ENCODE measurements at regions not wholly inside any gene's neighbourhood (a gene's known extent, or its start where the extent isn't known, plus 50 kb on each side); places are given as distances from the start of the nearest gene placed in this dataset.

DNA sequence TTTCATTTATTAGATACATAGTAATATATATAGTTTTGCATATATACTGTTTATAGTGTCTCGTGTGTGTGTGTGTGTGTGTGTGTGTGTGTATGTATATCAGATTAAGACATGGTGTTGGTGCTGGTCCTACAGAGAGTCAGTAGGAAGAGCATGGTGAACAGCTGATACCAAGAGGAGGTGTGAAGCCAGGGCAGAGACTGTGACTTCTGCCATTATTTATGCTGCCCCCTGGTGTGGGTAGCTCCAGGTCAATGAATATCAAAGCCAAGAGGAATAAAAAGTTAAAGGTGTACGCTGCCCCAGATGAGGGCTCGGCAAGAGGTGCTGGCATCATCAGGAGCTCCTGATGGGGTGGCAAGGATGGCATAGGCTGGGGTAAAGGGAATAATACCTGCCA, 299.5 kb upstream of the RASGRP1 start:
- no peak for DNase-seq

DNA sequence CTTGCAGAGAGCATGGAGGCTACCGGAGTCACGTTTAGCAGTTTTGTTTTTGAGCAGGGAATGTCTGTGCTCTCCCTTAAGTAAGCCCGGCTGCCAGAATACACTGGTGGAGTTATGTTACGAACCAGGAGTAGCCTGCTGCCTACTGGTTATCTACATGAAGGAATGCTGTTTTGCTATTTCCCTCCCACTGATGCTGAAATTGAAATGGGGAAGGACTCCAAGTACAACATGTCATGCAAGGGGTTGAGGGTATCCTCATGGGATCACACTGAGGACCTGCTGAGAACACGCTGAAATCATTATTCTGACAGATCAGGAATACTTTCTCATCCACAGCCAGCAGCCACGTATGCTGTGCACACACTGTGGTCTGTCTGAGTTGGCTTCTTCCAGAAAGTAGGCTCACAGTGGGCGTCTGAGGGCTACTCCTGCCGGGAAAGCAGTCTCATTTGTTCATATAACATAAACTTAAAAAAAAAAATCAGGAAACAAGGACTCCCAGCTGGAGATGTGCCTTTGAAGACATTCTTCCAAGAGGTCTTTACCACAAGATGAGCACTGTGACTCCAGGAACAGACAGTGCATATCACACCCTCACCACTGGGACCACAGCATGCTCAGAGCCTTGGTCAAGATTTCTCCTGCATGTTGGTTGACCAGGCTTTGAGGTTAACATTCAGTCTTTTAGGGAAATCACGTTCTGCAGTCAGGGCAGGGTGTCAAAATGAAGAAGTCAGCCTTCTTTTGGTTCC, 300.4 kb upstream of the RASGRP1 start:
- DNase-seq, result no peak

DNA sequence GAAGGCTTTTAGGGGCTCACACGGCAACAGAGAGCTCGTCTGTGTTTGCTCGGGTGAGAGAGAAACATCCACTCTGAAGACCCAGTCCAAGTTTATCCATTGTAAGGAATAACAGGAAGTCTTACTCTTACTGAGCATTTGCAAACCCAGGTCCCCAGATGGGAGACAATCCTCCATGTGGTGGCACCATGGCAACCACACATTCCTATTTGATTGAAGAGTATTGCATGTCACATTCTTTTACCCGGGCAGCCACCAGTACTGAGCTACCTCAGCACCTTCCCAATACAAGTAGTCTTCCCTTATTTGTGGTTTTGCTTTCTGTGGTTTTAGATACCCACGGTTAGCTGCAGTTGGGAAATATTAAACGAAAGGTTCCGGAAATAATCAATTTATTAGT, 302.9 kb upstream of the RASGRP1 start:
- DNase-seq, result no peak

DNA sequence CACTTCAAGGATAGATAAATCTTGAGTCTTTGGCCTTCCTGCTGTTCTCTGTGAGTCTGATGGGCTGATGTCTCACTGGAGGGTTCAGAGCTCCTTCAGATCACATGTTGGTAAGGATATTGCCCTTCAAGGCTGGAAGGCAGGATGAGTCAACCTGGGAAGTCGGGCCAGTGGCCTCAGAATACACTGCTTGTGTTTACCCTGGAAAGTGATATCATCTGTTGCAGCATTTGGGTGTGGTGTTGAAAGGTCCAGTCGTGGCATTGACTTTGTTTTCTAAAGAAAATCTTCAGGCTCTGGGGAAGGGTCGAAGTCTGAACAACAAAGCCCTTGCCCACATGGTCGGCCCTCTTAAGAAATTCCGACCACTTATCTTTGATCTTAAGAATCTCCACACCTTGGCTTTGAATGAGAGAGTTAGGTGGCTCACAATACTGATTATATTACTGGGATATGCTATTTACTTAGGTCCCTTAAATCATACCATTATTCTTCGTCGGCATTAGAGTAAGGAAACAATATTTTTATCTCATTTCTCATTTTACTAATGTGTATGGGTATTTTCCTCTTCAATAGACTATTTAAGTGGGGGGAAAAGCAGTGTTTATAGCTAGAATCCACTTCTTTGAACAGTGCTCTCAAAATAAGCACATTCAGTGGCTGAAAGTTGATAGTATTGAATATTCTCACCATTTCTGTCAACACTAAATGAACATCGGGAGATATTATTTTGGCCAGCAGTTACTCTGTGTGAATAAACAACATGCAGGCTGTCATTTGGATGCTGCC, 303.9 kb upstream of the RASGRP1 start:
- DNase-seq, result no peak

DNA sequence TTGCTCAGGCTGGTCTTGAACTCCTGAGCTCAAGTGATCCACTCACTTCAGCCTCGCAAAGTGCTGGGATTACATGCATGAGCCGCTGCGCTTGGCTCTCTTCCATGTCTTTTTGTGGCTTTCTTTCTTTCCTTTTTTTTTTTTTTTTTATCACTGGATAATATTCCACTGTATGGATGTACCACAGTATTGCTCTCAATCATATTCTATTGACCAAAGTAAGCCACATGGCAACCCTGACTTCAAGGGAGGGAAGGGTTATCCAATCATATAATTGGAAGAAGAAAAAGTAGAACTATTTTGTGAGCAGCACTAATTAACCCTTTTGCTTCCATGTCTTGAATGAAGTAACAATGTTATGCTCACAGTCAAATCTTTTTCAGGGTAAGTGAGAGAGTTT, 307.0 kb upstream of the RASGRP1 start:
- no peak for DNase-seq

DNA sequence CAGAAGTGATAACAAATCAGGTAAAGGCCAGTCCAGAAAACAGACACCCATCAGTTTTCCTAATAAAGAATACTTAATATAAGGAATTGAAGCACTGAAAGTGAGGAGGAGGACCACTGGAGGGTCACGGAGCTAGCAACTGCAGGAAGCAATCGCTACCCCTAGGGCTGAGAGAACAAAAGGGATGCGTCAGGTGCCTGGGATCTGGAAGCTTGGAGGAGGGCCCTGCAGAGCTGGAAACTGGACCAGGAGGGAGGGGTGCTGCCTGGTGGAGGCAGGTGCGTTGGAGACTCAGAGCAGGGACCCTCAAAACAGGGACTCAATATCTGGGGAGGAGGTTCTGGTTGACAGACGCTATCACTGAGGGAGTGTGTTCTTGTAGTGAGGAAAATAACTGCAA, 308.1 kb upstream of the RASGRP1 start:
- DNase-seq, result no peak

DNA sequence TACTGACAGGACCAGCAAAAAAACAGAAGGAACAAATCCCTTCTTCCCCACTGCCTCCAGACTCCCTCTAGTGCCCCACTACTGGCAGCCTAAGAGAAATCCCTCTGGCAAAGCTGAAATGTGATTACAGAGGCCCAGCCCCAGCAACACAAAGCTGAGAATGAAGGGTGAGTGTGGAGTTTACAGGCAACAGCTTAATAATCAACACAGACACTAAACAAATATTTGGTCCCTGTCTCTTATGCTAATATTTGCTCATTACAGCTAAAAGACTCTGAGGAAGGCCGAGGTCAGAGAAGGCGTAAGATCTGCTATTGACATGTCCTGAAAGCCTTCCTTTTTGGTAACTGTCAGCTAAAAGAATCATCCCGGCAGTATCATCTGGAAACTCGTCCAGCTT, 308.5 kb upstream of the RASGRP1 start:
- no peak for DNase-seq

DNA sequence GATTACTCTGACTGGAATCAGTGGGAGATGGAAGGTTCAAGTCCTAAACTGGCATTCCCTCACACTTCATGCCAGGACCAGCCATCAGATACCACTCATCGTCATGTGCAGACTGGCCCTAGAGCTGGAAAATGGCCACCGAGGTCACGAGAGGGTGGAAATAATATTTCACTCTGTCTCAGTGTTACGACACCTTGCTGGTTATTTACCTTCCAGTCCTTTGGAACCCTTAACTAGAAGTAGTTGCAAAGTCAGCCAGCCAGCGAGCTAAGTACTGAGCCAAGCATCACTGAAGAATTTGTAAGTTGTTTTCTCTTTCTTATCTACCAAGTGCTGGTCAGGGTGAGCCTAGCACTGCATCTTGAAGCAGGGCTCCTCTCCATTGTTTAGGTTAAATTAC, 309.9 kb upstream of the RASGRP1 start:
- no peak for DNase-seq

DNA sequence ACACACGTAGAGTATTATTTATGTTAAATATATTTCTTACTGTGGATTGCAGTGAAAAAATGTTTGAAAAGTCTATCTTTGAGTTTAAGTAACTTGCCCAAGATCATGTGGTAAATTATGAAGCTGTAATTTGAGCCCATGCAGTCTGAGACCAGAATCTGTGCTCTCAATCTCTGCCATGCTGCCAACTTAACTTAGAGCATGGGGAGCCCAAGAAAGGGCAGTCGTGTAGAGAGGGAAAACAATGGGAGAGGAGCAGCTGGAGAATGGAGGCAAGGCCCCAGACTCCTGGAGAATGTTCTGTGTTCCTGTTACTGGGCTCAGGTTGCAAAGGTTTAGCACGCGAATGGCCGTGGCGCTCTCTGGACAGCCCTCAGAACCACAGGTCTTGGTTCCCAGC, 311.6 kb upstream of the RASGRP1 start:
- DNase-seq, result no peak

DNA sequence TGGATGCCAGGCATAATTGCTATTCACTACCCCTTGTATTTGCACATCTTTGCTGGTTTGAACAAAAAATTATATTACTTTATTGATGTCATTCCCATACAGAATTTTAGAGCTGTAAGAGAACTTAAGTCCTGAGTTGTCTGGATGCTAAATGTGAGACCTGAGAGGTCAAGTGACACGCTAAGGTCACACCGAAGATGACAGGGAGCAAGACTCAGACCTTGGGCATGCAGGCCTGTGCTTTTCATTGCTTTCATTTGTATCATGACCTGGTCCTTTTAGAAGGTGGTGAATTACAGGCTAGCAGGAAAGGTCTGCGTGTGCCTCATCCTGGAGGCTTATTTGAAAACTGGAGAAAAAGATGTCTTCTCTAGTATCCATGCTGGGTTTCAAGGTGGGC, 312.0 kb upstream of the RASGRP1 start:
- no peak for DNase-seq

DNA sequence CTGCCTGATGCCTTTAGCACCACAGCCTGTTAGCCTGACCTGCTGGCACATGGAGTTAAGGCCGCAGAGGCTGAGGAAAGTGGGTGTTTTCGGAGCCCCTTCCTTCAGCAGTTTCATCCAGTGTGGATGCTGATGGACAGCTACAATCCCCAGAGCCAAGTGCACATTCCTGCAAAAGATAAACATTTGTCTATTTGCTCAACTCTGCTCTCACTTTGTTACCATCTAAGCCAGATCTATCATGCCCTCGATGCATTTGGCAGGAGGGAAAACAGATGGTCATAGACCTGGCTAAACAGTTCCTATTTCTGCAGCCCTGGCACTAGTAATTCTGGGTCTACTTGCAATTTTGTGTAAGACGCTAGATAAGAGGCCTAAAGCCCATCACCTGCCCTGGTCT, 312.9 kb upstream of the RASGRP1 start:
- no peak for DNase-seq

DNA sequence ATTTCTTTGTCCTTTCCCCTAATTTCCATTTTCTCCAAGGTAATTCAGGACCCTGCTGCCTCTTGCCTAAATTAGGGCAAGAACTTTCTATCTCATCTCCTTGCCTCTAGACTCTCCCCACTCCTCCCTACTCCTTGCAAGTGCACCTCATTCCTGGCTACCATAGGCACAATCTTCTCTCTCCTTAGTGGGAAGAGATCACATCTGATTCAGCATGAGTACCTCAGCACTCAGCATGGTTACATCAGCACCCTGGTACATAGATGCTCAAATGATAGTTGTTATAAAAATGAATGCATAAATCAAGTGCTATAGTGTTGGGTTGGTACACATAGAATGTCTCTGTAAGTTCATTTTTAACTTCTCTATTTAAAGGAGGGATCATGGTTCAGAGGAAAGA, 313.4 kb upstream of the RASGRP1 start:
- no peak for DNase-seq

DNA sequence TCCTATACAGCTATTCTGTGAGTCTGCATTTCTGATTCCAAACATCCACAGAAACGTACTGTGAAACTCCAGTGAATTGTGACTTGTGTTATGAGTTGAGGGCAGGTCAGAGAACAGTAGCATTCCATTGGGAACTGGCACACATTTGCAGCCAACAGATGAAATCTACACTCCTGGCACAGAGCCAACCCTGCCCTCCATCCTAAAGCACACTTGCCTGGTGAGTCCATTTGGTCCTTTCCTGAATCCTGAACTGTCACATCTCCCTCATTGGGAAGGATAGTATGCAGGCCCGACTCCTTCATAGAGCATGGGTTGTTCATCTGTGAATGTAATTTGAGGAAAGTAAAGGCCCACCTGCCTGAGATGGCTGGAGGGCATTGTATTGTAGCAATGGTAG, 314.3 kb upstream of the RASGRP1 start:
- DNase-seq, result no peak

DNA sequence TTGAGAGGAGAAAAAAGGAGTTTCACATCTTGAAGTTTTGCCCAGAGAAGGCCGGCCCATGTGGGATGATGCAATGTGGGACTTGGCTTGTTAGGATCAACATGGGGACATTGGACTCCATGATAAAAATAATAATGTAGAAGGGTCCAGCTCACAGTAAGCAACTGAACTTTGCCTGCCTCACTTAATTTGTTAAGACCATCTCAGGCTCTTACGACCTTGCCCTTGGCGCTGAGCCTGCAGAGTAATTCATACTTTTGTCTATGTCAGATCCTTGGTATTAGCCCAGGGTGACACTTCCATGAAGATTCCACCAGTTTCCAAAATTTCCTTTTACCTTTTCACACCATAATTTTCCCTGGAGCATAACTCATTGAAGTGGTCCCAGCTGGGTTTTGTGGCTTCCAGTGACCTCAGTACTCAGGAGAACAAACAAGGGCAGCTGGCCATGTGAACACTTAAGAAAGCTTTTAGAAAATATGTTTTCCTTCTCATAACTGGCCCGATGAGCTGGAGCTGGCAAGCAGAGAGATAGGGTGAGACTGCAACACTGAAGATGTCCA, 315.4 kb upstream of the RASGRP1 start:
- DNase-seq, result no peak

DNA sequence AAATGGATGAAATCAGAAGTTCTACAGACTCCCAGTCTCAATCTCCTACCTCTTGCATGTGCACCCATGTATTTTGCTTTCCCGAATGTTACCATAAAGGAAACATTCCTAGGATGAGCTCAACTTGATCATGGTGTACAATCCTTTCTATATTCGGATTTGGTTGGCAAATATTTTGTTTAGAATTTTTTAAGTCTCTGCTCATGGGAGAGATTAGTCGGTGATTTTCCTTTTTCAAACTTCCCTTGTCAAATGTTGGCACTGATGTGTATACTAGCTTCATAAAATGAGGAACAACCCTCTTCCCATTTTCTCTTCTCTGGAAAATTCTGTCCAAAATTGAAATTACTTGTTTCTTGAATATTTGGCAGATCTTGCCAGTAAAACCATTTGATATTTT, 317.6 kb upstream of the RASGRP1 start:
- DNase-seq, result no peak

DNA sequence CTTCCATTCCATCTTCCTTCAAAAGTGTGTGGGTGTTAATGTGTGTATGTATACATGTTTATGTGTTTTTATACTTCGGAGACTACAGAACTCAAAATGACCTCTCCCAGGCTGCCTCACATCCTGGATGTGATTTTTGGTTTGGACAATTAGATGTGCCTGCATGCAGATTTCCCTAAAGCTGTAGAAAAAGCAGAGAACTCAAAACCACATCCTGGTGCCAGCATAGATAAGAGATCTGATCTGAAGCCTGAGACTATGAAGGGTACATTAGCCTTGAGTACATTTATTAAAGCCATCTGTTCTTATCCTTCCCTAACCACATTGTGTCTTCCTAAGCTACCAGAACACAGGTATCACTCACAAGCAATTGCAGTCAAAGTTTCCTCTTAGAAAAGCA, 319.4 kb upstream of the RASGRP1 start:
- no peak for DNase-seq

DNA sequence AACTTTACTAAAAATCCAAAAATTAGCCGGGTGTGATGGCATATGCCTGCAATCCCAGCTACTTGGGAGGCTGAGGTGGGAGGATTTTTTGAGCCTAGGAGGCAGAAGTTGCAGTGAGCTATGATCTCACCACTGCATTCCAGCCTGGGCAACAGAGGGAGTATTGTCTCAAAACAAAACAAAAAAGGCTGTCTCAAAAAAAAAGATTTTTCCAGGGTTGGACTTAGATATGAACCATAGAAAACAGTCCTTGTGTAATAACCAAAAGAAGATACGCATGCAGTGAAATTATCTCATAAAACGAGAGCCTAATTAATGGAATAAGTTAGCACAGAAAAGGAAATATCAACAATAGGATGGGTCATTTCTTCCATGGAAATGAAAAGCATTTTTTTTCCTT, 320.4 kb upstream of the RASGRP1 start:
- no peak for DNase-seq

DNA sequence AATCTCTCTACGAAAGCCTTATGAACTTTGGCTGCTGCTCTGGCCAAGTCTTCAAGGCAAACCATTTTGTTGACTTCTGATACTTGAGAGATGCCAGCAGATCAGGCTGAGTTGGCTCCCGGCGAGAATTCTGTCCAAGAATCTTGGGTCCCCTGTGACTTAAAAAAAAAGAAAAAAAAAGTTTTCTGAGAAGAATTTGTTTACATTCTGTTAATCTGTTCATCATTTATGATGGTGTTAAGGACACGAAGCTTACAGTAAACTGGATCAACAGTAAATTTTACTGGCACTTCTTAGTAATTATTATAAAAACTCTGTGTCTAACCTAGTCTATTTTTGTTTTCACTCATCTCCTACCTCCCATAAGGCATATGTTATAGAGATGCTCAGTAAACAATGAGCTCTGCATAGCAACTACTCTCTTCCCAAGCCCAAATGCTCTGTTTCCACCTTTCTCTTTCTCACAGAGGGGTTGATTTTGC, 320.9 kb upstream of the RASGRP1 start:
- DNase-seq, result no peak

DNA sequence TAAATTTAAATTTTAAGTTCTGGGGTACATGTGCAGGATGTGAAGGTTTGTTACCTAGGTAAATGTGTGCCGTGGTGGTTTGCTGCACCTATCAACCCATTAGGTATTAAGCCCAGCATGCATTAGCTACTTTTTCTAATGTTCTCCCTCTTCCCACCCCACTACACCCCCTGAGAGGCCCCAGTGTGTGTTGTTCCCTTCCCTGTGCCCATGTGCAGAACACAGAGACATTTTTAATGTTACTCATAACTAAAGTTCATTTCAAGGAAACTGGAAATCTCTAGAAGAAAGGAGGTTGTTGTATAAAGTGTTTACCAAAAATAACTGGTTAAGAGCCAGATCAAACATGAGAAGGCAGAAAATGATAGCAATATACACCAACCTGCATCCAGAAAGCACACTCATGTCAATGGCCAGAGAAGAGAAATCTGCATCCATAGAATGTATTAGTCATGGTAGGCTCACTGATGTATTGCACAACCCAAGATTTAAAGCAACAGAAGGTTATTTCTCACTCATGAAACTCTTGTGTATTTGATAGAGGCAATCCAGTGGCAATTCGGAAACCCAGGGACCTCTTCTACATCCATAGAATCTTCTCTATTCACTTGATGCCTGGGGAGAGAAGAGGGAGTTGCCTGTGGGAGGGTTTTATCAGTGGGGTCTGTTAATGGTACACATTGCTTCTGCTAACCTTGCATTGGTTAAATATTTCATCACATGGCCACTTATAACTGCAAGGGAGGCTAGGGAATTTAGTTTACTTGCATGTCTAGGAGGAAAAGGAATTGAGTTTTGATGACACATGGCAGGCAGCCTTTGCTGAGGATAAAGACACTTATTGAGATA, 321.9 kb upstream of the RASGRP1 start:
- no peak for DNase-seq

DNA sequence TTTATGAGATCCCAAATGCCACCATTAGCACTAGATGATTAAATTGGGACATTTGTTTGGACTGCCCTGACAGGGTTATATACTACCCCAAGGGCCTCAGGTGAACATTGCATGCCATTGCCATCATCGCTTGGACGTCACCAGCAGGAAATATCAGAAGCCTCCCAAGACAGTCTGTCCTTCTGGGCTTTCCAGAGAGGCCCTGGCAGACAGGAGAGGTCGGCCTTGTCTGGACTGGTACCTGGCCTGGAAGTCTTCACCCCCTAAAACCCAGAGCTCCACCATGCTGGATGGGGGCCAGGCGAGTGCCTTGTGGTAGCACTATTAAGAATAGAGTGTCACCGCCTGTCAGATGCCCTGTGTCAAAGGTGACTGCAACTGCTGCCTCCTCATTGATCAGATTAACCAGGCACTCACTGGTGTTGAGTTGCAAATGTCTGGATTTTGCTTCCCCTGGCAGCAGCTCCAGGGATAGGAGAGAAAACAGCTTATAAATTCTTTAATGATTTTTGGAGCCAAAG, 324.1 kb upstream of the RASGRP1 start:
- no peak for DNase-seq

DNA sequence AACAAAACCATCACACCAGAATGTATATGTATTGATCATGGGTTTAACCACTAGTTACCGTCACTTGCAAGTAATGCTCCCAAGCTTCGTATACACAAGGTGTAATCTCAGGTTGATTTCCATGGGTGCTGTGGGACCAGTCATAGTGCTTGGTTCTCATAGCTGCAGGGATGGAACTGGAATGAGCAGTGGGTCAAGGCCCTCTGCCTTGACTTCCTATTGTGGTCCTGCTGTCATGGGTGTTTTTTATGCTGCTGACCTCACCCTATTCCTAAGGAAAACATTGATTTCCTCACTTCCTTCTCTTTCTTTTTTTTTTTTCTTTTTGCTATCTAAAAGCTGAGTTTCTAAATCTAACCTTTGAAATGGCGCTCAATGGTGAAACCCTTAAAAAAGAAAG, 325.6 kb upstream of the RASGRP1 start:
- DNase-seq, result no peak

DNA sequence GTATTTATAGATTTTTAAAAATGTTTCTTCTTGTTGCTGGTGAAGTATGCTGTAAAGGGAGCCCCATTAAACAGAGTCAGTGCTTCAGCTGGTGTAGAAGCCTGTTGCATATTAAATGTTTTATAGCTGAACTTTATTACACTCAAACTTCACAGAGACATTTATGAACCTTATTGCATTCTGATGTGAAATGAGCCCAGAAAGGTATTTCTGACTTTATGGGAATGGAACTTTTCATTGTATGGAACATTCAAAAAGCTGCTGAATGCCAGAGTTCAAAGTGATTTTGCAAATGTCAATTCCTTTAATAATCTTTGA, 329.3 kb upstream of the RASGRP1 start:
- no peak for DNase-seq

DNA sequence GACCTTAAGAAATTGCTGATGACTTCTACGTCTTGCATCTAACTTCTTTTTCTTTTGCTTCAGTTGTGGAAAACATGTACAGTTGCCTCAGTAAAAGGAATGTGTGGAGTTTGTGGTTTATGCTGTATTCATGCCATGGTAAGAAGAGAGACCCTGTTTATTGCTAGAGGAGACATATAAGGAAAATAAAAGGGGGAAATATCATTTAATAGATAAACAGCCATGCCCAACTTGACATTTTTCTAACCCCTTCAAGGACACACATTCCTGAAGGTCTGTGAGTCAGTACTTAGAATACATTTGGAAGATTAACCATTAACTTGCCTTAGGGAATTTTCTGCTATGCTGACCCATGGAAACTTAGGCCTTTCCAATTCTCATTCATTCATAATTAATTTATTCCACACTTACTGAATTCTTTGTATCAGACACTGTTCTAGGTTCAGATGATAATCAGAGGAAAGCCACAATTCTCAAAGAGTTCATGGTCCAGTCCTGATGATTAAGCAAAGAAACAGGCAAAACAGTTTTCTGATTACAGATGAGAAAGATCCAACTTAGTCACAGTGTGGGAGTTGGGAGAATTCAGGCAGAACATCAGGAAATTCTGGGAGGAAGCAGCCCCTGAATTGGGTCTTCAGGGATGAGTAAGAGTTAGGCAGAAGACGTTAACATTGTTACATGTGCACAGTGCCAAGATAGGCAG, 329.8 kb upstream of the RASGRP1 start:
- DNase-seq, result no peak

Measured in NCI-H510A (cell line).